Gastrocnemius medialis (tissue), 4 donors: ENCODE measurements at regions not wholly inside any gene's neighbourhood (a gene's known extent, or its start where the extent isn't known, plus 50 kb on each side); places are given as distances from the start of the nearest gene placed in this dataset.

ENCODE experiments used
- ATAC-seq, 2 donors: fragments of 150-250 bp; one replicate each; pipeline ENCODE4 v1.9.1; 2016
- DNase-seq, 2 donors: peaks; one replicate each; pipeline ENCODE4 v3.0.0-alpha.2; 2019
- H3K27ac ChIP-seq, 4 donors: fragments of 200-600 bp; sonication (generic); 1 replicate in 1 of 4; 2 replicates in 3 of 4; pipeline ENCODE4 v1.5.1; 2016 to 2018; ENCODE audit warnings: mild to moderate bottlenecking in 2 of 4, moderate library complexity in 1 of 4
- H3K27me3 ChIP-seq, 3 donors: fragments of 200-600 bp; sonication (generic) in 2 of 3; 1 replicate in 1 of 3; 2 replicates in 2 of 3; pipeline versions ENCODE4 v1.5.1 to v1.6.0; 2016 to 2019; ENCODE audit warnings: mild to moderate bottlenecking in 1 of 3, moderate library complexity in 1 of 3
- H3K36me3 ChIP-seq, 2 donors: fragments of 200-600 bp; sonication (generic) in 1 of 2; one replicate each; pipeline ENCODE4 v1.5.1; 2017 to 2018
- H3K4me1 ChIP-seq, 2 donors: fragments of 200-600 bp; sonication (generic) in 1 of 2; one replicate each; pipeline ENCODE4 v1.5.1; 2016 to 2017; ENCODE audit warnings: mild to moderate bottlenecking in 2 of 2
- H3K4me3 ChIP-seq, 4 donors: fragments of 200-600 bp; sonication (generic) in 3 of 4; 1 replicate in 1 of 4; 2 replicates in 3 of 4; pipeline ENCODE4 v1.5.1; 2016 to 2019; ENCODE audit warnings: mild to moderate bottlenecking in 2 of 4
- H3K9me3 ChIP-seq, 3 donors: fragments of 200-600 bp; sonication (generic) in 2 of 3; 1 replicate in 1 of 3; 2 replicates in 2 of 3; pipeline ENCODE4 v1.5.1; 2016 to 2019
- POLR2A ChIP-seq, 2 donors: fragments of 450-650 bp; IDR thresholded peaks; one replicate each; pipeline ENCODE4 v1.6.1; 2017; ENCODE audit warnings: antibody characterized with exemption in 2 of 2, mild to moderate bottlenecking in 2 of 2, moderate library complexity in 2 of 2
- in situ Hi-C, 4 donors: fragments of 200-750 bp; cut with MboI; loops; one replicate each; pipeline versions ENCODE4 v1.15.0 to v1.8.0; 2017; ENCODE audit warnings: low sequenced_read_pairs in 4 of 4
- intact Hi-C: fragments of 100-400 bp; cut with DNase I; formaldehyde crosslinking; loops from one replicate; pipeline ENCODE4 v1.15.1; 2023; ENCODE audit warnings: low total_unique reads
- TF ChIP-seq, protein P1 (sequence below), 5 experiments: fragments of 450-650 bp in 3 of 5; fragments of 200-600 bp in 2 of 5; sonication (generic) in 2 of 5; IDR thresholded peaks in 4 of 5; conservative IDR thresholded peaks in 1 of 5; 1 replicate in 4 of 5; 2 replicates in 1 of 5; pipeline ENCODE4 v1.5.1; 2016 to 2019; ENCODE audit warnings: antibody characterized with exemption in 5 of 5, mild to moderate bottlenecking in 3 of 5, moderate library complexity in 3 of 5

DNA sequence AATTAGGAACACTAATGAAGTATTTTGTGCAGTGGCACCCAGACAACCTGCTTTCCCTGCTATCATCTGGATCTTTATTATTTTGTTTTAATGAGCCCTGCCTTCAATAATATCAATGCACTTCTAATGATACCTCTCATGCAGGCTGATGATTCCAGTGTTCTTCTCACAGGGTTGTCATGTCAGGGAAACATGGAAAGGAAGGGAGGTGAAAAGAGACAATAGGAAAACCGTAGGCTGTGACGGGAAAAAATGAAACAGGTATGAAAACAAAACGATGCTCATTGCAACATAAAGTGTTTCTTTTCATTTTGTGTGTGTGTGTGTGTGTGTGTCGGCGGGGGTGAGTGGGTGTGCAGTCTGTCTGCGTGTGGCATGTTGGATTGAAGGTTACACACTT, 102.6 kb upstream of the CTBP2 start:
- DNase-seq (no peak), ATAC-seq (no peak)
- Histone ChIP-seq H3K27ac (no peak overlapping the region), H3K9me3 (no peaks in the 10 kb centered on the region), H3K27me3 (no peaks in the 10 kb centered on the region), H3K36me3 (no peaks in the 10 kb centered on the region), H3K4me1 (no peaks in the 10 kb centered on the region), H3K4me3 (no peak overlapping the region)
- TF ChIP-seq, protein P1, sequence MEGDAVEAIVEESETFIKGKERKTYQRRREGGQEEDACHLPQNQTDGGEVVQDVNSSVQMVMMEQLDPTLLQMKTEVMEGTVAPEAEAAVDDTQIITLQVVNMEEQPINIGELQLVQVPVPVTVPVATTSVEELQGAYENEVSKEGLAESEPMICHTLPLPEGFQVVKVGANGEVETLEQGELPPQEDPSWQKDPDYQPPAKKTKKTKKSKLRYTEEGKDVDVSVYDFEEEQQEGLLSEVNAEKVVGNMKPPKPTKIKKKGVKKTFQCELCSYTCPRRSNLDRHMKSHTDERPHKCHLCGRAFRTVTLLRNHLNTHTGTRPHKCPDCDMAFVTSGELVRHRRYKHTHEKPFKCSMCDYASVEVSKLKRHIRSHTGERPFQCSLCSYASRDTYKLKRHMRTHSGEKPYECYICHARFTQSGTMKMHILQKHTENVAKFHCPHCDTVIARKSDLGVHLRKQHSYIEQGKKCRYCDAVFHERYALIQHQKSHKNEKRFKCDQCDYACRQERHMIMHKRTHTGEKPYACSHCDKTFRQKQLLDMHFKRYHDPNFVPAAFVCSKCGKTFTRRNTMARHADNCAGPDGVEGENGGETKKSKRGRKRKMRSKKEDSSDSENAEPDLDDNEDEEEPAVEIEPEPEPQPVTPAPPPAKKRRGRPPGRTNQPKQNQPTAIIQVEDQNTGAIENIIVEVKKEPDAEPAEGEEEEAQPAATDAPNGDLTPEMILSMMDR (IDR thresholded peaks at IDR 0.05 in 4 of 5, conservative IDR thresholded peaks at IDR 0.05 in 1 of 5): no peak
- no peak for TF ChIP-seq POLR2A (IDR thresholded peaks at IDR 0.05)
- in situ Hi-C loops: no loop called here
- intact Hi-C loops: no loop called here

DNA sequence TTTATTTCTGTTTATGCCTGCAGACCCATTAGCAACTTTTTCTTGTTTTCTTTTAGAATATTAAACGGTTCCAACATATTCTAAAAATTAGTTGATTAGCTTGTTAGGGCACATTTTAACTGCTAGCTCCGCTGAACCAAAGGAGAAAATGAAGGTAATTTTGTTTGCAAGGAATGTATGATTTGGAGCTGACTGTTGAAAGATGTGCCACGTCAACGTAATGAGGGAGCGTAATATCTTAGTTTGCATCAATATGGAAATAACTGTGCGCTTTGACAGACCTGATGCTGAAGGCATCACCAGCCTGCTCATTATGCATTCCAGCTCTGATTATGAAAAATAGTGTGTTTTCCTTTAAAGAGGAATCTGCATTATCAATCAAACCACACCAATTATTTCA, 102.0 kb upstream of the CTBP2 start:
- H3K27me3 ChIP-seq: no peaks in the 10 kb centered on the region
- intact Hi-C loops: no loop called here
- in situ Hi-C loops: no loop called here
- no peak overlapping the region for H3K27ac ChIP-seq
- no peaks in the 10 kb centered on the region for H3K36me3 ChIP-seq
- TF ChIP-seq POLR2A (IDR thresholded peaks at IDR 0.05): no peak
- TF ChIP-seq, protein P1 (IDR thresholded peaks at IDR 0.05 in 4 of 5, conservative IDR thresholded peaks at IDR 0.05 in 1 of 5): no peak
- H3K4me3 ChIP-seq: no peak overlapping the region
- H3K9me3 ChIP-seq: no peaks in the 10 kb centered on the region
- DNase-seq: no peak
- no peak for ATAC-seq
- H3K4me1 ChIP-seq: no peaks in the 10 kb centered on the region

- H3K4me3 ChIP-seq: no peak overlapping the region
- intact Hi-C loops (no loop called here), in situ Hi-C loops (no loop called here)
- DNase-seq (no peak), ATAC-seq (no peak)
- no peaks in the 10 kb centered on the region for H3K4me1 ChIP-seq
- TF ChIP-seq POLR2A (IDR thresholded peaks at IDR 0.05): no peak
- TF ChIP-seq, protein P1 (IDR thresholded peaks at IDR 0.05 in 4 of 5, conservative IDR thresholded peaks at IDR 0.05 in 1 of 5): no peak
- H3K36me3 ChIP-seq: no peaks in the 10 kb centered on the region
- no peak overlapping the region for H3K27ac ChIP-seq
- no peaks in the 10 kb centered on the region for H3K27me3 ChIP-seq
- no peaks in the 10 kb centered on the region for H3K9me3 ChIP-seq
These were observed 101.3 kb upstream of the CTBP2 start for GRCh38 chr10:125261491-125262186.

- H3K4me1 ChIP-seq: no peaks in the 10 kb centered on the region
- intact Hi-C loops: no loop called here
- H3K9me3 ChIP-seq: no peaks in the 10 kb centered on the region
- in situ Hi-C loops: no loop called here
- H3K4me3 ChIP-seq: no peak overlapping the region
- TF ChIP-seq POLR2A (IDR thresholded peaks at IDR 0.05): no peak
- TF ChIP-seq, protein P1 (IDR thresholded peaks at IDR 0.05 in 4 of 5, conservative IDR thresholded peaks at IDR 0.05 in 1 of 5): no peak
- no peak for ATAC-seq
- H3K27ac ChIP-seq: no peak overlapping the region
- no peaks in the 10 kb centered on the region for H3K27me3 ChIP-seq
- no peaks in the 10 kb centered on the region for H3K36me3 ChIP-seq
- no peak for DNase-seq
These were observed 99.9 kb upstream of the CTBP2 start for GRCh38 chr10:125260260-125260659.

GRCh38 chr10:125259651-125260050, 99.3 kb upstream of the CTBP2 start:
- no peak for TF ChIP-seq POLR2A (IDR thresholded peaks at IDR 0.05)
- TF ChIP-seq, protein P1 (IDR thresholded peaks at IDR 0.05 in 4 of 5, conservative IDR thresholded peaks at IDR 0.05 in 1 of 5): no peak
- in situ Hi-C loops: no loop called here
- no peaks in the 10 kb centered on the region for H3K9me3 ChIP-seq
- intact Hi-C loops: no loop called here
- no peaks in the 10 kb centered on the region for H3K4me1 ChIP-seq
- no peak for ATAC-seq
- no peaks in the 10 kb centered on the region for H3K36me3 ChIP-seq
- DNase-seq: no peak
- H3K27ac ChIP-seq: no peak overlapping the region
- no peaks in the 10 kb centered on the region for H3K27me3 ChIP-seq
- H3K4me3 ChIP-seq: no peak overlapping the region
